Spleen (tissue), 7 donors: ENCODE measurements at regions not wholly inside any gene's neighbourhood (a gene's known extent, or its start where the extent isn't known, plus 50 kb on each side); places are given as distances from the start of the nearest gene placed in this dataset.

Experiments used
- POLR2A ChIP-seq, 3 donors: fragments of 450-650 bp; IDR thresholded peaks; one replicate each; pipeline ENCODE4 v1.5.1; 2017; ENCODE audit warnings: antibody characterized with exemption in 3 of 3, mild to moderate bottlenecking in 1 of 3
- POLR2AphosphoS5 ChIP-seq, 3 donors: sonication (generic); formaldehyde crosslinking; IDR thresholded peaks; one replicate each; pipeline ENCODE4 v1.5.1; 2017; ENCODE audit warnings: antibody characterized with exemption in 3 of 3
- TF ChIP-seq, protein P1 (sequence below), 11 experiments: fragments of 200-600 bp in 7 of 11; fragments of 450-650 bp in 4 of 11; sonication (generic) in 4 of 11; IDR thresholded peaks in 8 of 11; conservative IDR thresholded peaks in 3 of 11; 1 replicate in 7 of 11; 2 replicates in 4 of 11; pipeline versions ENCODE4 v1.4.0 to v1.8.0; 2016 to 2021; ENCODE audit warnings: antibody characterized with exemption in 11 of 11, inconsistent platforms in 4 of 11, mild to moderate bottlenecking in 1 of 11
- donor health status: DM: no; HTN: no; CAD: no; lungs with moderate emphysema.
- donor health status: DM: no; HTN: no; CAD: no.
- donor health status: DM: no; HTN: no; CAD: no.

DNA sequence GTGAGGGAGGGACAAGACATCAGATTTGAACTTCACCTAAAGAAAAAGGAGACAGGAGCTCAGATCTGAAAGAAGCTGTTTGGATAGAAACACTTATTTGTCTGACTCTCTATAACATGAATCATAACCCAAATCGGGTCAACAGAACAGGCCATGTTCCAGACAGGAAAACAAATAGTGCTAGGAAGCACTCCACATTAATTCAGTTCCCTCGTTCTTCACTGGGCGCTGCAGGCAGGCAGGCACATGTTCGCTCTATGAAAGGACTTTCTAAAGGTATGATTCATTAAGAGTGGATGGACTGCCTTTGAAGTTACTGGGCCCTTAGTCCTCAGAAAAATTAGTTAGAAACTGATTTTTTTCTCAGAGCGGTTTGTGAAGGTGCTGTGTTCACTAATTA lies 137.5 kb upstream of the TRPC6 start:
- TF ChIP-seq, protein P1, sequence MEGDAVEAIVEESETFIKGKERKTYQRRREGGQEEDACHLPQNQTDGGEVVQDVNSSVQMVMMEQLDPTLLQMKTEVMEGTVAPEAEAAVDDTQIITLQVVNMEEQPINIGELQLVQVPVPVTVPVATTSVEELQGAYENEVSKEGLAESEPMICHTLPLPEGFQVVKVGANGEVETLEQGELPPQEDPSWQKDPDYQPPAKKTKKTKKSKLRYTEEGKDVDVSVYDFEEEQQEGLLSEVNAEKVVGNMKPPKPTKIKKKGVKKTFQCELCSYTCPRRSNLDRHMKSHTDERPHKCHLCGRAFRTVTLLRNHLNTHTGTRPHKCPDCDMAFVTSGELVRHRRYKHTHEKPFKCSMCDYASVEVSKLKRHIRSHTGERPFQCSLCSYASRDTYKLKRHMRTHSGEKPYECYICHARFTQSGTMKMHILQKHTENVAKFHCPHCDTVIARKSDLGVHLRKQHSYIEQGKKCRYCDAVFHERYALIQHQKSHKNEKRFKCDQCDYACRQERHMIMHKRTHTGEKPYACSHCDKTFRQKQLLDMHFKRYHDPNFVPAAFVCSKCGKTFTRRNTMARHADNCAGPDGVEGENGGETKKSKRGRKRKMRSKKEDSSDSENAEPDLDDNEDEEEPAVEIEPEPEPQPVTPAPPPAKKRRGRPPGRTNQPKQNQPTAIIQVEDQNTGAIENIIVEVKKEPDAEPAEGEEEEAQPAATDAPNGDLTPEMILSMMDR (IDR thresholded peaks at IDR 0.05 in 8 of 11, conservative IDR thresholded peaks at IDR 0.05 in 3 of 11) = no peak
- TF ChIP-seq POLR2A (IDR thresholded peaks at IDR 0.05) = no peak
- TF ChIP-seq POLR2AphosphoS5 (IDR thresholded peaks at IDR 0.05) = no peak
